ENCODE measurements at regions not wholly inside any gene's neighbourhood (a gene's known extent, or its start where the extent isn't known, plus 50 kb on each side); places are given as distances from the start of the nearest gene placed in this dataset.
"Not testable (repeated sequence)": the region's sequence is repeated elsewhere in the genome, so short reads cannot be mapped to it uniquely, and the experiment has no call there.

GRCh38 chr1:218516526-218516925 is 171.4 kb downstream of the TGFB2 start:
- DNase-seq, result no peak
- H3K27me3 Mint-ChIP-seq, result peaks cover 9% of the 10 kb centered on the region

GRCh38 chr1:218517459-218517858 is 172.3 kb downstream of the TGFB2 start:
- peaks cover 9% of the 10 kb centered on the region for H3K27me3 Mint-ChIP-seq
- POLR2A ChIA-PET, result no interaction called here

More at GRCh38 chr1:218516526-218516925, 171.4 kb downstream of the TGFB2 start:
- CTCF ChIA-PET, result interaction anchor here (0.8 to 0.9 kb wide), 2 partner anchors 9 to 26 kb away, joined by 3 to 4 read pairs; no protein-coding TSS in a partner anchor
- Mint-ChIP-seq H3K36me3 (ENCODE audit: low read depth) (no peaks in the 10 kb centered on the region), H3K9me3 (peaks cover 2% of the 10 kb centered on the region), H3K4me3 (no peak overlapping the region), H3K4me1 (no peaks in the 10 kb centered on the region), H3K27ac (no peak overlapping the region)
- POLR2A ChIA-PET, result no interaction called here

GRCh38 chr1:218518216-218518740 is 173.1 kb downstream of the TGFB2 start:
- H3K9me3 Mint-ChIP-seq, result no peaks in the 10 kb centered on the region
- no peak overlapping the region for H3K27ac Mint-ChIP-seq
- no peaks in the 10 kb centered on the region for H3K4me1 Mint-ChIP-seq
- peaks cover 9% of the 10 kb centered on the region for H3K27me3 Mint-ChIP-seq
- DNase-seq, result no peak
- no peak overlapping the region for H3K4me3 Mint-ChIP-seq
- H3K36me3 Mint-ChIP-seq (ENCODE audit: low read depth), result no peaks in the 10 kb centered on the region
- ChIA-PET POLR2A (no interaction called here), CTCF (interaction anchor here (1.8 kb wide), 1 partner anchor 178 kb away, joined by 4 read pairs; no protein-coding TSS in a partner anchor)

More at GRCh38 chr1:218517459-218517858, 172.3 kb downstream of the TGFB2 start:
- no peak for DNase-seq
- H3K4me1 Mint-ChIP-seq, result no peaks in the 10 kb centered on the region
- no peak overlapping the region for H3K27ac Mint-ChIP-seq
- CTCF ChIA-PET, result interaction anchor here (0.9 kb wide), 1 partner anchor 8 kb away, joined by 4 read pairs; no protein-coding TSS in a partner anchor
- no peak overlapping the region for H3K4me3 Mint-ChIP-seq
- H3K9me3 Mint-ChIP-seq, result no peaks in the 10 kb centered on the region
- no peaks in the 10 kb centered on the region for H3K36me3 Mint-ChIP-seq (ENCODE audit: low read depth)

- CTCF ChIA-PET, result interaction anchor here (0.6 to 2.2 kb wide), 5 partner anchors 10 to 191 kb away, joined by 3 to 12 read pairs (median 3); no protein-coding TSS in a partner anchor
- H3K4me3 Mint-ChIP-seq; POLR2A ChIA-PET; H3K36me3 Mint-ChIP-seq (ENCODE audit: low read depth); H3K4me1 Mint-ChIP-seq; DNase-seq; H3K9me3 Mint-ChIP-seq; H3K27ac Mint-ChIP-seq; H3K27me3 Mint-ChIP-seq: not testable (repeated sequence)
Measured at GRCh38 chr1:218520646-218521045, 175.5 kb downstream of the TGFB2 start.

- CTCF ChIA-PET, result interaction anchor here (0.6 to 2.2 kb wide), 3 partner anchors 9 to 183 kb away, joined by 3 to 12 read pairs (median 4); no protein-coding TSS in a partner anchor
Measured at GRCh38 chr1:218521414-218522169, 176.5 kb downstream of the TGFB2 start.

GRCh38 chr1:218524526-218524925 is 179.4 kb downstream of the TGFB2 start:
- Mint-ChIP-seq H3K9me3 (no peaks in the 10 kb centered on the region), H3K36me3 (ENCODE audit: low read depth) (no peaks in the 10 kb centered on the region), H3K27me3 (peaks cover 5% of the 10 kb centered on the region), H3K4me3 (no peak overlapping the region), H3K27ac (no peak overlapping the region), H3K4me1 (no peaks in the 10 kb centered on the region)
- ChIA-PET CTCF (interaction anchor here (1.0 to 1.2 kb wide), 2 partner anchors 8 to 195 kb away, joined by 3 to 4 read pairs; no protein-coding TSS in a partner anchor), POLR2A (no interaction called here)
- no peak for DNase-seq

More at GRCh38 chr1:218521414-218522169, 176.5 kb downstream of the TGFB2 start:
- no peaks in the 10 kb centered on the region for H3K9me3 Mint-ChIP-seq
- H3K36me3 Mint-ChIP-seq (ENCODE audit: low read depth), result no peaks in the 10 kb centered on the region
- peak; percentile 32 for DNase-seq
- H3K4me1 Mint-ChIP-seq, result no peaks in the 10 kb centered on the region
- no peak overlapping the region for H3K27ac Mint-ChIP-seq
- peaks cover 9% of the 10 kb centered on the region for H3K27me3 Mint-ChIP-seq
- POLR2A ChIA-PET, result no interaction called here
- no peak overlapping the region for H3K4me3 Mint-ChIP-seq

GRCh38 chr1:218525031-218525430 is 179.9 kb downstream of the TGFB2 start:
- ChIA-PET POLR2A (no interaction called here), CTCF (interaction anchor here (0.7 to 1.2 kb wide), 3 partner anchors 8 to 195 kb away, joined by 3 to 4 read pairs (median 3); no protein-coding TSS in a partner anchor)
- Mint-ChIP-seq H3K4me3 (no peak overlapping the region), H3K27me3 (peaks cover 5% of the 10 kb centered on the region), H3K27ac (no peak overlapping the region), H3K36me3 (ENCODE audit: low read depth) (no peaks in the 10 kb centered on the region), H3K4me1 (no peaks in the 10 kb centered on the region), H3K9me3 (no peaks in the 10 kb centered on the region)
- DNase-seq, result no peak

- ChIA-PET CTCF (interaction anchor here (0.7 to 1.2 kb wide), 3 partner anchors 9 to 196 kb away, joined by 3 to 4 read pairs (median 3); no protein-coding TSS in a partner anchor), POLR2A (no interaction called here)
- H3K27ac Mint-ChIP-seq, result no peak overlapping the region
- DNase-seq, result no peak
- H3K4me3 Mint-ChIP-seq, result no peak overlapping the region
- H3K4me1 Mint-ChIP-seq, result no peaks in the 10 kb centered on the region
- H3K27me3 Mint-ChIP-seq, result peaks cover 2% of the 10 kb centered on the region
- H3K9me3 Mint-ChIP-seq, result no peaks in the 10 kb centered on the region
- H3K36me3 Mint-ChIP-seq (ENCODE audit: low read depth), result no peaks in the 10 kb centered on the region
Measured at GRCh38 chr1:218525451-218526197, 180.5 kb downstream of the TGFB2 start.

- Mint-ChIP-seq H3K27ac (no peak overlapping the region), H3K9me3 (no peaks in the 10 kb centered on the region), H3K4me1 (no peaks in the 10 kb centered on the region), H3K36me3 (ENCODE audit: low read depth) (no peaks in the 10 kb centered on the region), H3K27me3 (peaks cover 2% of the 10 kb centered on the region), H3K4me3 (no peak overlapping the region)
- ChIA-PET POLR2A (no interaction called here), CTCF (interaction anchor here (0.6 kb wide), 1 partner anchor 274 kb away, joined by 4 read pairs; no protein-coding TSS in a partner anchor)
- DNase-seq, result no peak
Measured at GRCh38 chr1:218526198-218526580, 181.1 kb downstream of the TGFB2 start.

- DNase-seq, result no peak
- Mint-ChIP-seq H3K27ac (no peak overlapping the region), H3K27me3 (peaks cover 2% of the 10 kb centered on the region), H3K36me3 (ENCODE audit: low read depth) (no peaks in the 10 kb centered on the region), H3K4me3 (no peak overlapping the region), H3K4me1 (no peaks in the 10 kb centered on the region), H3K9me3 (no peaks in the 10 kb centered on the region)
- POLR2A ChIA-PET, result no interaction called here
- CTCF ChIA-PET, result no interaction called here
Measured at GRCh38 chr1:218527737-218528136, 182.6 kb downstream of the TGFB2 start.

GRCh38 chr1:218529646-218530300 is 184.6 kb downstream of the TGFB2 start:
- no peak for DNase-seq
- no peaks in the 10 kb centered on the region for H3K9me3 Mint-ChIP-seq
- H3K27me3 Mint-ChIP-seq, result peaks cover 2% of the 10 kb centered on the region
- H3K27ac Mint-ChIP-seq, result no peak overlapping the region
- ChIA-PET POLR2A (no interaction called here), CTCF (interaction anchor here (1.1 kb wide), 1 partner anchor 9 kb away, joined by 3 read pairs; no protein-coding TSS in a partner anchor)
- no peaks in the 10 kb centered on the region for H3K4me1 Mint-ChIP-seq
- no peaks in the 10 kb centered on the region for H3K36me3 Mint-ChIP-seq (ENCODE audit: low read depth)
- H3K4me3 Mint-ChIP-seq, result no peak overlapping the region

GRCh38 chr1:218531936-218532335 is 186.8 kb downstream of the TGFB2 start:
- Mint-ChIP-seq H3K36me3 (ENCODE audit: low read depth) (no peaks in the 10 kb centered on the region), H3K27me3 (peaks cover 2% of the 10 kb centered on the region), H3K4me3 (no peak overlapping the region), H3K9me3 (no peaks in the 10 kb centered on the region), H3K27ac (no peak overlapping the region), H3K4me1 (no peaks in the 10 kb centered on the region)
- CTCF ChIA-PET, result no interaction called here
- POLR2A ChIA-PET, result no interaction called here
- no peak for DNase-seq

Measured in activated CD4-positive, alpha-beta memory T cell treated with anti-CD3 and anti-CD28 coated beads, Interleukin-2, amount 10 ng/mL, durations not matched to agents 7 days and 5 days (primary cell).